ENCODE measurements at regions not wholly inside any gene's neighbourhood (a gene's known extent, or its start where the extent isn't known, plus 50 kb on each side); places are given as distances from the start of the nearest gene placed in this dataset.

DNA sequence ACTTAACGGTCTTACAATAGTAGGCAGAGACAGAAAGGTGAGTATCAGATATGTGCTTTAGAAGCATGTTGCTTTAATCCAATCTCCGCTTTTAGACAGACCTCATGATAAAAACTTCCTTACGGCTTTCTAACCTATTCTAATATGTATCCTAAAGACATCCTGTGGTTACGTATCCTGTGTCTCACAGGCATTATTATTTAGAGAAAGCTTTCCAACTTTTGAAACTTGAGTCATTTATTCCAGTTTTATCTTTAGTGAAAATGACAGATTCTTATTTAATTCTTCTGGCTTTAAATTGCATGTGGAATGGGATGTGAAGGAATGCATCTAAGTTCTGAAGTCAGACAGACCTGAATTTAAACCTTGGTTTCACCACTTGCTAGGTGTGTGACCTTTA is 118.9 kb downstream of the OTUD1 start:
- TF ChIP-seq, protein P1, sequence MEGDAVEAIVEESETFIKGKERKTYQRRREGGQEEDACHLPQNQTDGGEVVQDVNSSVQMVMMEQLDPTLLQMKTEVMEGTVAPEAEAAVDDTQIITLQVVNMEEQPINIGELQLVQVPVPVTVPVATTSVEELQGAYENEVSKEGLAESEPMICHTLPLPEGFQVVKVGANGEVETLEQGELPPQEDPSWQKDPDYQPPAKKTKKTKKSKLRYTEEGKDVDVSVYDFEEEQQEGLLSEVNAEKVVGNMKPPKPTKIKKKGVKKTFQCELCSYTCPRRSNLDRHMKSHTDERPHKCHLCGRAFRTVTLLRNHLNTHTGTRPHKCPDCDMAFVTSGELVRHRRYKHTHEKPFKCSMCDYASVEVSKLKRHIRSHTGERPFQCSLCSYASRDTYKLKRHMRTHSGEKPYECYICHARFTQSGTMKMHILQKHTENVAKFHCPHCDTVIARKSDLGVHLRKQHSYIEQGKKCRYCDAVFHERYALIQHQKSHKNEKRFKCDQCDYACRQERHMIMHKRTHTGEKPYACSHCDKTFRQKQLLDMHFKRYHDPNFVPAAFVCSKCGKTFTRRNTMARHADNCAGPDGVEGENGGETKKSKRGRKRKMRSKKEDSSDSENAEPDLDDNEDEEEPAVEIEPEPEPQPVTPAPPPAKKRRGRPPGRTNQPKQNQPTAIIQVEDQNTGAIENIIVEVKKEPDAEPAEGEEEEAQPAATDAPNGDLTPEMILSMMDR (IDR thresholded peaks at IDR 0.05) = no peak
- no peak for TF ChIP-seq POLR2AphosphoS5 (IDR thresholded peaks at IDR 0.05; ENCODE audit: low read depth, low read length)
- TF ChIP-seq, protein P2, sequence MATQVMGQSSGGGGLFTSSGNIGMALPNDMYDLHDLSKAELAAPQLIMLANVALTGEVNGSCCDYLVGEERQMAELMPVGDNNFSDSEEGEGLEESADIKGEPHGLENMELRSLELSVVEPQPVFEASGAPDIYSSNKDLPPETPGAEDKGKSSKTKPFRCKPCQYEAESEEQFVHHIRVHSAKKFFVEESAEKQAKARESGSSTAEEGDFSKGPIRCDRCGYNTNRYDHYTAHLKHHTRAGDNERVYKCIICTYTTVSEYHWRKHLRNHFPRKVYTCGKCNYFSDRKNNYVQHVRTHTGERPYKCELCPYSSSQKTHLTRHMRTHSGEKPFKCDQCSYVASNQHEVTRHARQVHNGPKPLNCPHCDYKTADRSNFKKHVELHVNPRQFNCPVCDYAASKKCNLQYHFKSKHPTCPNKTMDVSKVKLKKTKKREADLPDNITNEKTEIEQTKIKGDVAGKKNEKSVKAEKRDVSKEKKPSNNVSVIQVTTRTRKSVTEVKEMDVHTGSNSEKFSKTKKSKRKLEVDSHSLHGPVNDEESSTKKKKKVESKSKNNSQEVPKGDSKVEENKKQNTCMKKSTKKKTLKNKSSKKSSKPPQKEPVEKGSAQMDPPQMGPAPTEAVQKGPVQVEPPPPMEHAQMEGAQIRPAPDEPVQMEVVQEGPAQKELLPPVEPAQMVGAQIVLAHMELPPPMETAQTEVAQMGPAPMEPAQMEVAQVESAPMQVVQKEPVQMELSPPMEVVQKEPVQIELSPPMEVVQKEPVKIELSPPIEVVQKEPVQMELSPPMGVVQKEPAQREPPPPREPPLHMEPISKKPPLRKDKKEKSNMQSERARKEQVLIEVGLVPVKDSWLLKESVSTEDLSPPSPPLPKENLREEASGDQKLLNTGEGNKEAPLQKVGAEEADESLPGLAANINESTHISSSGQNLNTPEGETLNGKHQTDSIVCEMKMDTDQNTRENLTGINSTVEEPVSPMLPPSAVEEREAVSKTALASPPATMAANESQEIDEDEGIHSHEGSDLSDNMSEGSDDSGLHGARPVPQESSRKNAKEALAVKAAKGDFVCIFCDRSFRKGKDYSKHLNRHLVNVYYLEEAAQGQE (IDR thresholded peaks at IDR 0.05; ENCODE audit: insufficient read depth in 1 of 2, low read depth in 2 of 2, low read length in 1 of 2) = no peak
- TF ChIP-seq SIN3A (IDR thresholded peaks at IDR 0.05; ENCODE audit: borderline replicate concordance, insufficient read depth, low read depth, low read length) = no peak
- TF ChIP-seq TCF7L2 (IDR thresholded peaks at IDR 0.05; ENCODE audit: low read depth, low read length) = no peak
